ENCODE measurements at regions not wholly inside any gene's neighbourhood (a gene's known extent, or its start where the extent isn't known, plus 50 kb on each side); places are given as distances from the start of the nearest gene placed in this dataset.

DNA sequence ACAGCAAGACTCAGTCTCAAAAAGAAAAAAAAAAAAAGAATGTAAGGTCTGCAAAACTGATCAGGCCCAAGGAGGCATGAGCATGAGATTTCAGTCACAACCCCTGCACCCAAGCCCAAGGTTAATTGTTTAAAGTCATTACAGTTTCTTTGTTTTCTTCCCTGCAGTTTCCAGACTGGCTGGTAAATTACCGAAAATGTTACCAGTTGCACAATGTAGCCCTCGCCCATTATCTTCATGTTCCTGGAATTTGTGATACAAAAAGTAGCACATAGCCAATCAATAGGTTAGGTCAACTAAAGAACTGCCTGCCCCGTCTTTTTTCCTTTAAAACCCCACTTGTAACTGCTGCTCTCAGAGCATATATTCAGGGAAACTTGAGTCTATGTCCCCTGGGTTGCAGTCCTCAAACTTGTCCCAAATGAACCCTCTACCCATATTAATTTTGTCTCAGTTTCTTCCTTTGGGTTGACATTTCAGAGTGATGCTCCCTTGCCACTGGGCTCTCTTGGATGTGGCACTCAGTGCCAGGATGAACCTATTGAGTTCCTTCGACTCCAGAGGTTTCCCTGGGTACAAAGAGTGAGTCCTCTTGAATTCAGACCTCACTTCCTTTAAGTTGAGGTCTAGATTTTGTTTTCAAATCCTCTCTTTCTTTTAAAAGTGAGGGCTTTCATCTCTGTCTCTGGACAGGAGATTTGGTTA, 216.2 kb upstream of the HS6ST1 start:
- TF ChIP-seq EP300 (IDR thresholded peaks at IDR 0.05) (no peak), POLR2A (IDR thresholded peaks at IDR 0.05) (no peak)
- TF ChIP-seq, protein P1, sequence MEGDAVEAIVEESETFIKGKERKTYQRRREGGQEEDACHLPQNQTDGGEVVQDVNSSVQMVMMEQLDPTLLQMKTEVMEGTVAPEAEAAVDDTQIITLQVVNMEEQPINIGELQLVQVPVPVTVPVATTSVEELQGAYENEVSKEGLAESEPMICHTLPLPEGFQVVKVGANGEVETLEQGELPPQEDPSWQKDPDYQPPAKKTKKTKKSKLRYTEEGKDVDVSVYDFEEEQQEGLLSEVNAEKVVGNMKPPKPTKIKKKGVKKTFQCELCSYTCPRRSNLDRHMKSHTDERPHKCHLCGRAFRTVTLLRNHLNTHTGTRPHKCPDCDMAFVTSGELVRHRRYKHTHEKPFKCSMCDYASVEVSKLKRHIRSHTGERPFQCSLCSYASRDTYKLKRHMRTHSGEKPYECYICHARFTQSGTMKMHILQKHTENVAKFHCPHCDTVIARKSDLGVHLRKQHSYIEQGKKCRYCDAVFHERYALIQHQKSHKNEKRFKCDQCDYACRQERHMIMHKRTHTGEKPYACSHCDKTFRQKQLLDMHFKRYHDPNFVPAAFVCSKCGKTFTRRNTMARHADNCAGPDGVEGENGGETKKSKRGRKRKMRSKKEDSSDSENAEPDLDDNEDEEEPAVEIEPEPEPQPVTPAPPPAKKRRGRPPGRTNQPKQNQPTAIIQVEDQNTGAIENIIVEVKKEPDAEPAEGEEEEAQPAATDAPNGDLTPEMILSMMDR (IDR thresholded peaks at IDR 0.05), result no peak

All from ovary (tissue), 3 donors.